GM18498 (cell line): ENCODE measurements at regions not wholly inside any gene's neighbourhood (a gene's known extent, or its start where the extent isn't known, plus 50 kb on each side); places are given as distances from the start of the nearest gene placed in this dataset.
"Not testable (repeated sequence)": the region's sequence is repeated elsewhere in the genome, so short reads cannot be mapped to it uniquely, and the experiment has no call there.

ENCODE experiments used
- ATAC-seq: cut with Tn5 transposase; IDR thresholded peaks from one replicate; pipeline ENCODE4 v1.9.1; 2021; ENCODE audit warnings: mild to moderate bottlenecking, moderate library complexity; ENCODE audit not compliant: unreplicated experiment

DNA sequence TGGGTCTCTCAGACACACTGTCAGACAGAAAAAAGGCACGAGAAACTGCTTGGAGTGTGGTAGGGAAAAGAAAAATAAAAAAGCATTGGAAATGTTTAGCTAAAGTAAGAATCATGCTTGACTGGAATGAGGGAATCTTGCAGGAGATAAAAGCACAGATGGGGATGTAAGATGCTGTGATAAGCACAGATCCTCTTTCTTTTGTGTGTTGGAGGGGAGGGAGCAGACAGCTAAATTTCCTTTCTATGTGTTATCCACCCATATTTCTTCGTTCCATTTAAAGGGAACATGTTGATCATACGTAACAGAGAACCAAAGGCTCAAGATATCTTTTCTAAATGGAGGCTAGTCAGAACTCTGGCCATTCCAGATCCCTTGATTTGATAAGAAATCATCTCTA, 614.0 kb upstream of the LCORL start:
- no peak for ATAC-seq

DNA sequence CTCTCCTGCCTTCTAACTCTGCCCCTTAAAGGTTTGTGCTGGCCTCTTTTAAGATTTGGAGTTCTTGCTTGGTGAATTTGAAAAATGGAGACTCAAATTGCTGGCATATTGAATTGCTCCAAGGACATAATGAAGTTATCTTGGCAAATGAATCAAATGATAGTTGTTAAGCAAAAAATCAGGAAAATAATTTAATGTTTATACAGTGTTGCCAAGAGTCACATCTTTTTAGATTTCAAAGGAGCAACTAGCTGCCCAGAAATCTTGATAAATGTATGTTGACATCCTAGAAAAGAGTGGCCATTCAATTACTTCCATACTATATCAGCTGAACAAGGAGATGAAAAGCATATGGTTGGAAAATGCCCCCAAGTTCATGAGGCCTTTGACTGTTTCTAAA, 610.0 kb upstream of the LCORL start:
- ATAC-seq: no peak

GRCh38 chr4:18630218-18631110, 608.9 kb upstream of the LCORL start:
- no peak for ATAC-seq

DNA sequence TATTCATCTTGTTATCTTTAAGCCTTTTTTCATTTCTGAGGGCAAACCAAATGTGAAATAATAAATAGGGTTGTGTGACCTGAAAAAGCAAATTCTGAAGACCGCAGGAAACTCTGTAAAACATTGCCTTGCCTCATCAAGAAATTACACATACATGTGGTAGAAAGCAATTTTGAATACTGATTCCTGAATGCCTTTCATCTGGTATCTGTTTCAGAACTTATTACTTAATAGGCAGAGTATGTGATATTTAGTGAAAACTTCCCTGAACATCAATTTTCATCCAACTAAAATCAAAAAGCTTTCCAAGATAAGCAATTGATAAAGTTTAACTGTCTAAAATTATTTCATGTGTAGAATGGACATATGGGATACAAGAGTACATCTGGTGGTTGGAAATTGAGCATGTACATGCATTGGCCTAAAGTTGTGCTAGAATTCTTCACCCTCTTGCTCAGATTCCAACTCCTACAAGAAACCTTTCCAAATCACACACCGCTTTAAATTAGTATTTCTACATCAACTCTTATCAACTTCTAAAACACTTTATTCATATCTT, 606.0 kb upstream of the LCORL start:
- ATAC-seq: no peak

DNA sequence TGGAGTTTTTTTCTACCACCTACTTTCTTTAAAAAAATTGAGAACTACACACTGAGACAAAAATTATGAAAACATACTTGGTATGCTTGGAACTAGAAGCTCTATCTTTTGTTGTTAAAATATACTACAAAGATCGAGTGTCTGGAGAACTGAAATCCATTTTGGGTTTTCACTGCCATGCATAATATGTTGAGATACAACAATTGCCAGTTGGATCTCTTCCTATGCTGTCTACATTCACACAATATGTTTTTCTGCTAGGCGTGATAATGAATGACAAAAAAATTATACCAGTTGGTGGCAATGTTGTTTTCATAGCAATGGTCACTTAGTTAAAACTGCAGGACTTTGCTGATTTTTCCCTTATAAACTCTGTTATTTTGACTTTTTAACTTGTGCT, 605.4 kb upstream of the LCORL start:
- ATAC-seq: no peak

GRCh38 chr4:18626366-18626765, 604.8 kb upstream of the LCORL start:
- no peak for ATAC-seq

DNA sequence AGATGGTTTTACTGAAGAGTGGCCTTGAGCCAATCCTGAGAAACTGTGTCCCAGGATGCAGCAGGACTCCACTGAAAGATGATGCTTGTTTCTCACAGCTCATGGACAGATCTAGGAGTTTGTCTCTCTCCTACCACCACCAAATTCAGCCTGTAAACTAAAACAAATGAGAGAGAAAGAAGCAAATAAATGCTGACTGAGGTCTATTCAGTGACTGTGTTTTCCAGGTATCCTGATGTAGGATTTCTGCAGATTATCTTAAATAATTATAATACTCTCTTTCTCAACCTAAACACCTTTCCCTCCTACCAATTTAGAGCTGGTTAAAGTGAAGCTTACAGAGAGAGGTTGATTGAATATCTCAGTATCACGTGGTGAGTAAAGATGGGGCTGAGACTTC, 599.6 kb upstream of the LCORL start:
- no peak for ATAC-seq

DNA sequence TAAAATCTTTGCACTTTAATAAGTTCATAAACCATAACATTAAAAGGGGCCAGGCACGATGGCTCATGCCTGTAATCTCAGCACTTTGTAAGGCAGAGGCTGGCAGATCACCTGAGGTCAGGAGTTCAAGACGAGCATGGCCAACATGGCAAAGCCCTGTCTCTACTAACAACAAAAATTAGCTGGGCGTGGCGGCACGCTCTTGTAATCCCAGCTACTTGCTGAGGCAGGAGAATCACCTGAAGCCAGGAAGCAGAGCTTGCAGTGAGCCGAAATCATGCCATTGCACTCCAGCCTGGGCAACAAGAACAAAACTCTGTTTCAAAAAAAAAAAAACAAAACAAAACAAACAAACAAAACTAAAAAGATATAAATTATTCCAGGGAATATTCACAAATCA, 595.2 kb upstream of the LCORL start:
- ATAC-seq: no peak

DNA sequence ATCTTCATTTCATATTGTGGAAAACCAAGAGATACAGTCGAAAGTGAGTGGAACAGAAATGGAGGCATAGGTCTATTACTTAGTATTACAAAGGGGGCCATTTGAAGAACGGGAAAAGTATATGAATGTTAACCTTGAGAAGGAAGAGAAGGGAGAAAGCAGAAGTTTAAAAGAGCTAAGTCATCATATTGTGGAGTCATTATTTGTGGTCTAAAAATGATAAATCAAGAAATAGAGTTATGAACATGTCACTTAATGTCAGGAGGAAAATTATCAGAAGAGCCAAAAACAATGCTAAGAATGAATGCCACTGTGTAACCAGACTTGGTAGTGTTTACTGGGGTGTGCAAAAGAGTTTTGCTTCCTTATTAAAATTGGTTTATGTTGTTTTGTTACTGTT, 589.5 kb upstream of the LCORL start:
- no peak for ATAC-seq

DNA sequence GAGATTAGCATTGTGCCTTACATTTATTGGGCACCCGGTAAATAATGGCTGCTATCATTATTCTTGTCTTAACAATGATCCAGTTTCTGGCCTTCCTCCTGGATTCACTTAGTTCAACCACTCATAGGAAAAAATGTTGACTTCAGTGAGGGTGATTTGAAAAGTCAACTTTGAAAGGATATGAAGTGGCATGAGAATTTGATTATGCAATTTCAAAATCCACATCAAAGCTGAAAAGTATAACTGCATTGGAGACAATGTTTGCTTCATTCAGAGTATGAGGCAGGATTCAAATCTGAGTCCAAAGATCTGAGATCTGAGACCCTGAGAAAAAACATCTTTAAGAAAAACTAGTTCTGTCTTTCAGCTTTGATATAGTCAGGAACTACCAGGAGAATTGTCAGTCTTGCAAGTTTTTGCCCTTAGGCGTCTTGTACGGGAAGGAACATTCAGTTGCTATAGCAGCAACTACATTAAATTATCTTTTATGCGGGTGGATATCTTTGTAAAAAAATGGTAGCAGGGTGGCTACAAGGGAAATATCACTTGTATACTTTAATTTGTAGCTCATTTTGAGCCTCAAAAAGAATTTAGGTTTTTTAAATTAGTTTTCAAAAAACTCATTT, 587.5 kb upstream of the LCORL start:
- ATAC-seq: no peak

GRCh38 chr4:18602610-18603009, 581.1 kb upstream of the LCORL start:
- ATAC-seq: not testable (repeated sequence)

DNA sequence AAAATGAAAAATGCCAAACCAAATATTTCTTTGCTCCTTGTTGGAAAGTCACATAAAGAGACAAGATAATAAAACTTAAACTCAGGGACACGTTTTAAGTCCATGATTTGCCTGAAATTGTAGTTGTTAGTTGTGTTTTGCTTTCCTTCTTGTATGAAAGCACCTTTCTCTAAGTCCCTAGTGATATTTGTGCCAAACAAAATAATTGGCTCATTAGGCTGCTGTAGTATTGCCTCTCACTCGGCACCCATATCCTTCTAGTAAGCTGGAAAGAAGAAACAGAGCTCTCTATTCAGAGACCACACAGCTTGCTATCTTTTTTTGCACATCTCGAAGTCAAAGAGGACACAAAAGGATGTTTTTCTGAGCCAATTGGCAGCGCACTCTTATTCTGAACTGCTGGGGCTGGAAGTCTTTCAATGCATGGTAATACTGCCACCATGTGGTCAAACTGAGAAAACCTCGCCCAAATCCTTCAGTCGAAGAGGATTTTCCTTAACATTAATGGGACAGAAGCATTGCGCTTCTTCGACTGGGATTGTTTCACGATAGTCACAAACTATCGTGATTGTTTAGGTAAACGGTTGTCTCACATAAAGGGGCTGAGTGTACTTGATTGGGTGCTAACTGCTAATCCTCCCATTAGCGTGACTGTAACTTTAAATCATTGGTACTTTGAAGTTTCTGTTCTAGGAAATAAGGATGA, 571.9 kb upstream of the LCORL start:
- ATAC-seq: peak; percentile 84

GRCh38 chr4:18582841-18583240, 561.3 kb upstream of the LCORL start:
- ATAC-seq: no peak

DNA sequence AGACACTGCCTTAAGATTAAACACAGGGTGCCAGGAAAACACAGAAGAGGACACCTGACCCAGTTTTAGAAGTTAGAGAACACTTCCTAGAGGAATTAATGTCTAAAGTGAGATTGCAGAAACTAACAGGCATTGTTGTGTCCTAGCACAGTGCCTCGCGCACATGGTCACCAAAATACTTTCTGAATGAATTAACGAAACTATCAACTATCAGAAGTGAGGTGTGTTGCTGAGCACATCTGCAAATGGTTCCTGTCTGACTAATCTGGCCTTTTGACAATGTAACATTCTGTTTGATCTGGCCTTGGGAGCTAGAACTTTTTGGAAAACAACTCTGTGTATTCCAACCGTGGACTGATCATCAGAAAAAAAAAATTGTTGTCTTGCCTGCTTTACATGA, 556.8 kb upstream of the LCORL start:
- no peak for ATAC-seq

DNA sequence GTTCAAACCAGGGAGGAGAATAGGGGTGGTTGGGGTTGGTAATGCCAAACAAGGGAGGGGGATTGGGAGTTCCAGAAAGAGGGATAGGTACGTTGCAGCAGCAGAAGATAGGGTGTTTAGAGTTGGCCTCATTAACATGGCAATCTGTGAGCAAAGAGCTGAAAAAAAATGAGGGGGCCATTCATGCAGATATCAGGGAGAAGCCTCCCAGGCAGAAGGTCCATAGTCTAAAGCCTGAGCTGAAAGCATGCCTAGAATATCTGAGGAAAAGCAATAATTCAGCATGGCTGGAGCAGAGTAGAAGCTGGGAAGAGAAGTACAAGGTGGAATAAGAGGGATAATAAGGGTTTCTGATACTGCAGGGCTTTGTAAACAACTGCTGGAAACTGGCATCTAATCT, 550.9 kb upstream of the LCORL start:
- no peak for ATAC-seq

GRCh38 chr4:18571301-18571761, 549.8 kb upstream of the LCORL start:
- ATAC-seq: no peak

DNA sequence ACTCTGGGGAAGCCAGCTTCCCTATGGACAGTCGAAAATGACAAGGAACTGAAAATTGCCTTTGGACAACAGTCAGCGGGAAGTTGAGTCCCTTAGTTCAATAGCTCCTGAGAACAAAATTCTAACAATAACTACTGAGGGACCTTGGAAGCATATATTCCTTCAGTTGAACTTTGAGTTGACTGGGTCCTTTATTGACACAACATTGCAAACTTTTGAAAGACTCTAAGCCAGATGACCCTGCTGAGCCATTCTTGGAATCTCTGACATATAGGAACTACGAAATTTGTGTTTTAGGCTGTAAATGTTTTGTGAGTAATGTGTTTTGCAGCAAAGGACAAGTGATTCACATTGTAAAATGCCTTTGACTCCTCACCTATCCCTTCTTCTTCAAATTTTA, 548.8 kb upstream of the LCORL start:
- ATAC-seq: no peak

DNA sequence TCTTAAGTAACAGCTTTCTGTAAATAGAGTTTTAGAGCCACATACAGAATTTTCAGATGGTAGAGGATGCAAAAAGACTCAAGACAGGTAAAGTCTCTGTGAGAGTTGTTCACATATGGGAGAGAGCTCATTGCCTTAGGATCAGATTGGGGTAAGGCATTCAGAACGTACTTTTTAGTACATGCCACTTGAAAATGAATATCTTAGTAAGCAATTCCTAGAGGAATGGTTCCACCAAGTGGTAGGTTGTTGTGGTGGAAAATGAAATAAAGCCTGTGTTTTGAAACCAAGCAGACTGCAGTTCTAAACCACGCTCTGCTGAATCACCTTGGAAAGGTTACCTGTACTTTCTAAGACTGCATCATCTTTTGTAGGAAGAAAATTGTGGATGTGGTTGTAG, 547.0 kb upstream of the LCORL start:
- ATAC-seq: no peak

DNA sequence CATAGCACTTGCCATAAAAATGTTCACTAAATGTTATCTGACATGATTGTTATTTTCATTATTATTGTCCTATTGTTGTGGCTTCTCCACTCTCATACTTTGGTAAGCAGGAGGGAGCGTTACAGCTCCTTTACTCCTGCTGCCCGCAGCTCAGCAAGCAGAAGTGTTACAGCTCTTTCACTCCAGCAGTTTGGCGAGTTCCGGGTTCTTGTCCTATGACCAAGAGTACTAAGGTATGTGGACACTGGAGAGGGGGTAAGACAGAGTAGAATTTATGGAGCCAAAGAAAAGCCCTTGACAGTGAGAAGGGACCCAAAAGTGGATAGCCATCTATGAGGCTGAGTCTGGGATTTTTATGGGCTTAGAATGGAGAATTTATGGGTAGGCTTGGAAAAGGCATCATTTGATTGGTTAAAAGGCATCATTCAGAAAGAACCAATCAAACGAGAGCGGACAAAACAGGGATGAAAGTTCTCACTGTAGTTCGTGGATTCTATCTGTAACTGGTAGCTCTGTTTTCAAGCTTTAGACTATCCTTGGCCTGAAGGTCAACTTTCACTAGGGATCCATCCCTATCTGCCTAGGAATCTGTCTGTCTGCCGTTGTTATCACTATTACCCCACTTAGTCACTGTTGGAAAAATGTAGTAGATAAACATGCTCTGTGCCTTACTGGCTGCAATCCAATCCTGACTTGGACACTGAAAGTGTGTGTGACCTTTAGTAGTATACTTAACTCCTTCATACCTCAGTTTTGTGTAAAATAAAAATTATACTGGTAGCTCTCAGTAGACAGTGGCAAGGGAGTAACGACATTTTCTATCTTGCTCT, 545.6 kb upstream of the LCORL start:
- no peak for ATAC-seq

DNA sequence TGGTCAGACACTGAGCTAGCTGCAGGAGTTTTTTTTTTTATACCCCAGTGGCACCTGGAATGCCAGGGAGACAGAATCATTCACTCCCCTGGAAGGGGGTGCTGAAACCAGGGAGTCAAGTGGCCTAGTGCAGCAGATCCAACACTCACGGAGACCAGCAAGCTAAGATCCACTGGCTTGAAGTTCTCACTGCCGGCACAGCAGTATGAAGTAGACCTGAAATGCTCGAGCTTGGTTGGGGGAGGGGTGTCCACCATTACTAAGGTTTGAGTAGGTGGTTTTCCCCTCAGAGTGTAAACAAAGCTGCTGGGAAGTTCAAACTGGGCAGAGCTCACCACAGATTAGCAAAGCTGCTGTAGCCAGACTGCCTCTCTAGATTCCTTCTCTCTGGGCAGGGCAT, 537.9 kb upstream of the LCORL start:
- ATAC-seq: no peak

DNA sequence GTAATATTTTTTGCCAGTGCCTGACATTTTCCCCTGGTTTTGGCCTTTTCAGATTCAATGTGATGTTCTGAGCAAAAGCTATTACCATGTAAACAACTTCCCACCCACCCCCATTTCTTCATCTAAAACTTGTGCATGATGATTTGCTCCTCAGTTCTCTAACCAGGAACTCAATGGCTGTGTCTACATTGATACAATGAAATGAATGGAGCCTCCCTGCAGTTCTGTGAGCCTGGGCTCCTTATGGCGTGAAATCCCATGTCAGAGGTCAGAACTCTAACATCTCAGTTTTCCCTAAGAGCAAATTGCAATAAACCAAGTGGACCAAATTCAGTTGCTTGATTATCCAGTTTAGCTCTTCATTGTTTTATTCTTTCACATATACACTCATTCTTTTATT, 534.8 kb upstream of the LCORL start:
- no peak for ATAC-seq
